ENCODE measurements at regions not wholly inside any gene's neighbourhood (a gene's known extent, or its start where the extent isn't known, plus 50 kb on each side); places are given as distances from the start of the nearest gene placed in this dataset.

DNA sequence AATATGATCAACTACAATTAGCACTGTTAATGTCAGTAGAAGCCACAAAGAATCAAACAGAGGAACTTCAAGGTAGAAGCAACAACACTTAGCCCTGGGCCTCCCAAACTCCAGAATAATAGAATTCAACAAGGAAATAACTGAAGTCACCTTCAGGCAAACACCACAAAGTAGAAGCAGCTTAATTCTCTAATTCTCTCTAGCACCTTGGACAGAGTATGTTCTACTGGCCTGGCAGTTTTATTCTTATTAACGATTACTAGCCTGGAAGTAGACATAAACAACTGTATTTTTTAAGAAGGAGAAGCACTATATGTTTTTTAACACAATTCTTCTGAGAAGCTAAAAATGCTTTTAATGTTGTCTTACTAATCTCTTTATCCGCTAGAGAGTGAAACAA is 911.9 kb downstream of the DTWD2 start:
- Histone ChIP-seq H2AFZ (ENCODE audit: control insufficient read depth, low read length) (no peak overlapping the region), H3K79me2 (ENCODE audit: control insufficient read depth, insufficient read depth, low read length) (no peaks in the 10 kb centered on the region), H3K4me1 (ENCODE audit: control insufficient read depth, extremely low read depth, insufficient read depth, low read length) (no peaks in the 10 kb centered on the region), H3K4me3 (ENCODE audit: control insufficient read depth in 2 of 3, extremely low read depth in 1 of 3, insufficient read depth in 2 of 3, low read depth in 1 of 3, low read length in 3 of 3) (no peak overlapping the region), H3K9ac (ENCODE audit: control insufficient read depth, extremely low read depth, insufficient read depth, low read length) (no peak overlapping the region), H3K36me3 (ENCODE audit: control insufficient read depth in 2 of 2, extremely low read depth in 1 of 2, insufficient read depth in 2 of 2, low read length in 2 of 2) (no peaks in the 10 kb centered on the region), H3K27ac (ENCODE audit: control insufficient read depth, insufficient read depth, low read length) (no peak overlapping the region), H3K9me1 (ENCODE audit: control insufficient read depth, extremely low read depth, insufficient read depth, low read length) (no peaks in the 10 kb centered on the region), H3K4me2 (ENCODE audit: control insufficient read depth, extremely low read depth, insufficient read depth, low read depth, low read length) (no peak overlapping the region), H4K20me1 (ENCODE audit: control insufficient read depth, extremely low read depth, insufficient read depth, low read length) (no peaks in the 10 kb centered on the region), H3K27me3 (ENCODE audit: control insufficient read depth, extremely low read depth, insufficient read depth, low read length) (no peaks in the 10 kb centered on the region), H3K9me3 (ENCODE audit: control insufficient read depth, low read depth, low read length) (no peaks in the 10 kb centered on the region)
- no peak for TF ChIP-seq EZH2 (IDR thresholded peaks at IDR 0.05; ENCODE audit: low read length)
- FAIRE-seq, result no peak
- no peak for DNase-seq (ENCODE audit: low read depth, low spot score)
- dilution Hi-C loops (cut with MboI; ENCODE audit: extremely low pct_ligation_motif_present, low sequenced_read_pairs), result no loop called here

DNA sequence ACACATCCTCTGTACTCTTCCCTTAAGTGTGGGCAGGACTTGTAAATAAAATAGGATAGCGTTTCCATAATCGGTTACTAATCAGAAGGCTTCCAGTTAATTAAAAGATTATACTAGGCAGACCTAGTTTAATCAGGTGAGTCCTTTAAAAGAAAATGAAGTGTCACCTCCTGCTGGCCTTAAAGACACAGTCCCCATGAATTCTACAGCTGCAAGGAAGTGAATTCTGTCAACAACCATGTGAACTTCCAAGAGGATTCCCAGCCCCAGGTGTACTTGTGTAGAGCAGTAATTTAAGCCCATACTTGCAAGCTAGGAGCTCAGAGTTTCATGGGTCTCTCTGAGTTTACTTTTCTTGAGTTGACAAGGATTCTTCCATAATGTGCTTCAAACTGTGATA is 918.3 kb downstream of the DTWD2 start:
- H3K79me2 ChIP-seq (ENCODE audit: control insufficient read depth, insufficient read depth, low read length), result no peaks in the 10 kb centered on the region
- FAIRE-seq, result no peak
- no peak overlapping the region for H3K4me2 ChIP-seq (ENCODE audit: control insufficient read depth, extremely low read depth, insufficient read depth, low read depth, low read length)
- H3K9ac ChIP-seq (ENCODE audit: control insufficient read depth, extremely low read depth, insufficient read depth, low read length), result no peak overlapping the region
- dilution Hi-C loops (cut with MboI; ENCODE audit: extremely low pct_ligation_motif_present, low sequenced_read_pairs), result no loop called here
- TF ChIP-seq, protein P1, sequence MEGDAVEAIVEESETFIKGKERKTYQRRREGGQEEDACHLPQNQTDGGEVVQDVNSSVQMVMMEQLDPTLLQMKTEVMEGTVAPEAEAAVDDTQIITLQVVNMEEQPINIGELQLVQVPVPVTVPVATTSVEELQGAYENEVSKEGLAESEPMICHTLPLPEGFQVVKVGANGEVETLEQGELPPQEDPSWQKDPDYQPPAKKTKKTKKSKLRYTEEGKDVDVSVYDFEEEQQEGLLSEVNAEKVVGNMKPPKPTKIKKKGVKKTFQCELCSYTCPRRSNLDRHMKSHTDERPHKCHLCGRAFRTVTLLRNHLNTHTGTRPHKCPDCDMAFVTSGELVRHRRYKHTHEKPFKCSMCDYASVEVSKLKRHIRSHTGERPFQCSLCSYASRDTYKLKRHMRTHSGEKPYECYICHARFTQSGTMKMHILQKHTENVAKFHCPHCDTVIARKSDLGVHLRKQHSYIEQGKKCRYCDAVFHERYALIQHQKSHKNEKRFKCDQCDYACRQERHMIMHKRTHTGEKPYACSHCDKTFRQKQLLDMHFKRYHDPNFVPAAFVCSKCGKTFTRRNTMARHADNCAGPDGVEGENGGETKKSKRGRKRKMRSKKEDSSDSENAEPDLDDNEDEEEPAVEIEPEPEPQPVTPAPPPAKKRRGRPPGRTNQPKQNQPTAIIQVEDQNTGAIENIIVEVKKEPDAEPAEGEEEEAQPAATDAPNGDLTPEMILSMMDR (optimal IDR thresholded peaks at IDR 0.05 in 1 of 3, IDR thresholded peaks at IDR 0.05 in 1 of 3, conservative IDR thresholded peaks at IDR 0.05 in 1 of 3; ENCODE audit: extremely low read depth in 1 of 3, insufficient read depth in 2 of 3, low read length in 3 of 3), result no peak
- TF ChIP-seq EZH2 (IDR thresholded peaks at IDR 0.05; ENCODE audit: low read length), result no peak
- no peaks in the 10 kb centered on the region for H3K4me1 ChIP-seq (ENCODE audit: control insufficient read depth, extremely low read depth, insufficient read depth, low read length)
- H4K20me1 ChIP-seq (ENCODE audit: control insufficient read depth, extremely low read depth, insufficient read depth, low read length), result no peaks in the 10 kb centered on the region
- no peaks in the 10 kb centered on the region for H3K27me3 ChIP-seq (ENCODE audit: control insufficient read depth, extremely low read depth, insufficient read depth, low read length)
- DNase-seq (ENCODE audit: low read depth, low spot score), result no peak
- no peaks in the 10 kb centered on the region for H3K9me3 ChIP-seq (ENCODE audit: control insufficient read depth, low read depth, low read length)
- H3K4me3 ChIP-seq (ENCODE audit: control insufficient read depth in 2 of 3, extremely low read depth in 1 of 3, insufficient read depth in 2 of 3, low read depth in 1 of 3, low read length in 3 of 3), result no peak overlapping the region
- no peak overlapping the region for H2AFZ ChIP-seq (ENCODE audit: control insufficient read depth, low read length)
- no peaks in the 10 kb centered on the region for H3K9me1 ChIP-seq (ENCODE audit: control insufficient read depth, extremely low read depth, insufficient read depth, low read length)
- H3K27ac ChIP-seq (ENCODE audit: control insufficient read depth, insufficient read depth, low read length), result no peak overlapping the region
- H3K36me3 ChIP-seq (ENCODE audit: control insufficient read depth in 2 of 2, extremely low read depth in 1 of 2, insufficient read depth in 2 of 2, low read length in 2 of 2), result no peaks in the 10 kb centered on the region

DNA sequence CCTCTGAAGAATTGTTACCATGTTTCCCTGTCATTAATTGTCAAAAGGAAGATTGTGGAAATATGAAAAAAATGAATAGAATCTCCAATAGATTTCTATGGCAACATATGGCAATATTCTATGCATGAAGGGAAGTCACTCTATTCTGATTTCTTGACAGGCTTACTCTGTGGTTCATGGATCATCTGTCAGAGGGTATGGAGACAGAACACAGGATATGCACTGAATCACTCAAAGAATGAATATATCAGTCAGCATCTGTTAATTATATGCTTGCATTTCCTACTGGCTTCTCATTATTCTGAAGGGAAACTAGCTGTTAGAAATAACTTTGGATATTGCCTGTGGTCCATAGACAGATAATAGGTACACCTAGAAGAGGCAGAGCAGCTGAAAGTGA is 918.9 kb downstream of the DTWD2 start:
- Histone ChIP-seq H3K4me3 (ENCODE audit: control insufficient read depth in 2 of 3, extremely low read depth in 1 of 3, insufficient read depth in 2 of 3, low read depth in 1 of 3, low read length in 3 of 3) (no peak overlapping the region), H3K9me1 (ENCODE audit: control insufficient read depth, extremely low read depth, insufficient read depth, low read length) (no peaks in the 10 kb centered on the region), H4K20me1 (ENCODE audit: control insufficient read depth, extremely low read depth, insufficient read depth, low read length) (no peaks in the 10 kb centered on the region), H3K9ac (ENCODE audit: control insufficient read depth, extremely low read depth, insufficient read depth, low read length) (no peak overlapping the region), H3K79me2 (ENCODE audit: control insufficient read depth, insufficient read depth, low read length) (no peaks in the 10 kb centered on the region), H3K9me3 (ENCODE audit: control insufficient read depth, low read depth, low read length) (no peaks in the 10 kb centered on the region), H3K4me2 (ENCODE audit: control insufficient read depth, extremely low read depth, insufficient read depth, low read depth, low read length) (no peak overlapping the region), H2AFZ (ENCODE audit: control insufficient read depth, low read length) (no peak overlapping the region), H3K4me1 (ENCODE audit: control insufficient read depth, extremely low read depth, insufficient read depth, low read length) (no peaks in the 10 kb centered on the region), H3K36me3 (ENCODE audit: control insufficient read depth in 2 of 2, extremely low read depth in 1 of 2, insufficient read depth in 2 of 2, low read length in 2 of 2) (no peaks in the 10 kb centered on the region), H3K27ac (ENCODE audit: control insufficient read depth, insufficient read depth, low read length) (no peak overlapping the region), H3K27me3 (ENCODE audit: control insufficient read depth, extremely low read depth, insufficient read depth, low read length) (no peaks in the 10 kb centered on the region)
- no peak for FAIRE-seq
- TF ChIP-seq, protein P1 (optimal IDR thresholded peaks at IDR 0.05 in 1 of 3, IDR thresholded peaks at IDR 0.05 in 1 of 3, conservative IDR thresholded peaks at IDR 0.05 in 1 of 3; ENCODE audit: extremely low read depth in 1 of 3, insufficient read depth in 2 of 3, low read length in 3 of 3), result no peak
- TF ChIP-seq EZH2 (IDR thresholded peaks at IDR 0.05; ENCODE audit: low read length), result no peak
- dilution Hi-C loops (cut with MboI; ENCODE audit: extremely low pct_ligation_motif_present, low sequenced_read_pairs), result no loop called here
- DNase-seq (ENCODE audit: low read depth, low spot score), result no peak

Measured in keratinocyte (primary cell).